GM12864 (cell line): ENCODE measurements at regions not wholly inside any gene's neighbourhood (a gene's known extent, or its start where the extent isn't known, plus 50 kb on each side); places are given as distances from the start of the nearest gene placed in this dataset.

ENCODE experiments used
- DNase-seq: peaks from one replicate; pipeline ENCODE4 v3.0.0-alpha.2; 2011; ENCODE audit warnings: low read depth
- H3K4me3 ChIP-seq: 2 replicates; pipeline ENCODE4 v1.5.1; 2011; ENCODE audit warnings: mild to moderate bottlenecking, low read depth, low read length, control low read depth
- TF ChIP-seq, protein P1 (sequence below): IDR thresholded peaks from 2 replicates; pipeline ENCODE4 v1.5.1; 2011; ENCODE audit warnings: low read depth, mild to moderate bottlenecking, moderate library complexity, low read length, control low read depth, inconsistent platforms; ENCODE audit errors: missing control alignments

DNA sequence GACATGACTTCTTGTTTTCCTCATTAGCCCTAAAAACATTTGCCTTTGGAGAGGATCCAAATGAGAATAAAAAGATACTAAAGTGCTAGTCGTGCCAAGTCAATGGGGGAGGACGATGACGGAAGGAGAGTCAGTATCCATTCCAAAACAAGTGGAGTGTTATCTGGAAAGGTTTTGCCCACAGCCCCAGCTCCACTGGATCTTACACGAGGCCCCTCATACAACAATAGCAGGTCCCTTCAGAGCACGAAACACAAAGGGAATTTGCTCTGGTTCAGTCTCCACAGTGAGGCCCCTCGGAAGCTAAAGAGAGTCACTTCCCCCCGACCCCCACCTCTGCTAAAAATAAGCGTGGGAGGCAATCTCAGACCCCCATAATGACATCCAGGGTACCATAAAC lies 496.9 kb upstream of the ZFHX3 start:
- DNase-seq: no peak
- H3K4me3 ChIP-seq: no peak overlapping the region
- TF ChIP-seq, protein P1, sequence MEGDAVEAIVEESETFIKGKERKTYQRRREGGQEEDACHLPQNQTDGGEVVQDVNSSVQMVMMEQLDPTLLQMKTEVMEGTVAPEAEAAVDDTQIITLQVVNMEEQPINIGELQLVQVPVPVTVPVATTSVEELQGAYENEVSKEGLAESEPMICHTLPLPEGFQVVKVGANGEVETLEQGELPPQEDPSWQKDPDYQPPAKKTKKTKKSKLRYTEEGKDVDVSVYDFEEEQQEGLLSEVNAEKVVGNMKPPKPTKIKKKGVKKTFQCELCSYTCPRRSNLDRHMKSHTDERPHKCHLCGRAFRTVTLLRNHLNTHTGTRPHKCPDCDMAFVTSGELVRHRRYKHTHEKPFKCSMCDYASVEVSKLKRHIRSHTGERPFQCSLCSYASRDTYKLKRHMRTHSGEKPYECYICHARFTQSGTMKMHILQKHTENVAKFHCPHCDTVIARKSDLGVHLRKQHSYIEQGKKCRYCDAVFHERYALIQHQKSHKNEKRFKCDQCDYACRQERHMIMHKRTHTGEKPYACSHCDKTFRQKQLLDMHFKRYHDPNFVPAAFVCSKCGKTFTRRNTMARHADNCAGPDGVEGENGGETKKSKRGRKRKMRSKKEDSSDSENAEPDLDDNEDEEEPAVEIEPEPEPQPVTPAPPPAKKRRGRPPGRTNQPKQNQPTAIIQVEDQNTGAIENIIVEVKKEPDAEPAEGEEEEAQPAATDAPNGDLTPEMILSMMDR: no peak

DNA sequence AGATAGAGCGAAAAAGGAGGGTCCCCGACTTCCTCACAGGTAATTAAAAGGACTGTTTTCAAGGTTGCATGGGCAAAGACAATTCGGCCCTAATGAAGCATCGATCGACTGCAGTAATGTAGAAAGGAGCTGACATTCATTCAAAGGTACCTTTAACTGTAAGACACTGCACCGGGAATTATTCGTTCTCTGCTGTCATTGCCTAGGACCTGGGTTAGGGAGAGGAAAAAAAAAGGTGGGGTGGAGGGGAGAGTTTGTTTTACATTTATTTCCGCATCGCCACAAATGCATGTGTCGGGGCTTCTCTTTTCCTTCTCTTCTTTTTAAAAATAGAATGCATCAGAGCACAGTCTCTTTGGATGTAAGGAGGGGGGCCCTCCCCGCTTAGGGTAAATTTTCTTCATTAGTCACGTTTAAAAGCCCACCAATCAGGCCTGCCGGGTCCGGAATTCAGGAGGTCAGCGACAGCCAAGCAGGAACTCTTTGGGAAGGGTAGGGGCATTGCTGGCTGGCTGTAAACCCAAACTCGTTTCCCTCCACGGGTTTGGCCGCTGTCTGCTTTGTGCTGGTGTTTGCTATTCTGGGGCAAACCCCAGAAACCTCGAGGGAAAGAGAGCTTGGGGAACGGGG lies 496.2 kb upstream of the ZFHX3 start:
- DNase-seq: no peak
- no peak overlapping the region for H3K4me3 ChIP-seq
- TF ChIP-seq, protein P1: no peak

DNA sequence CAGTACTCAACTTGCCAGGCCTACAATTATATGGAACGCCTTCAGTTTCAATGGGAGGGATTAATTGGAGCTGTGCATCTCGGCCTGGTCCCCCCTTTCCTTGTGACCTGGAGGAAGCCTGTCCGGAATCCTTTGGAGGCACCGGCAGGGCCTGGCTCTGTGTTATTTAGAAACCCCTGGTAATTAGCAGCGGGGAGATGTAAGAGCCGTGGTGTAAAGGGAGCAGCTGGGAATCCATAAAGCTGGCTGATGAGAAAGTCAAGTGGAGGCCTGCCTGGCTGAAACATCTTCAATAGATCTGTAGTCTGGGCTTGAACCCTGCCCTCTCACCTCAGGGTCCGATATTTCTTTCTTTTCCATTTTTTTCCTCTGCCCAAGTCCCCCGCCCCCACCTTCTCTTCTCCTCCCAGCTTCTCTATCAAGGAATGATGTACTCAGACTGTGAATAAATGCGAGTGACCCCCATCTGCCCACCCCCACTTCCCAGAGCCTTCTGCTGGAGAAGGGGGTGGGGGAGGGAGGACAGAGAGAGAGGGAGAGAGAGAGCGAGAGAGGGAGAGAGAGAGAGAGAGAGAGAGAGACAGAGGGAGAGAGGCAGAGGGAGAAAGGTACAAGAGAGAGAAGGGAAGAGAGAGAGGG lies 495.5 kb upstream of the ZFHX3 start:
- no peak for DNase-seq

DNA sequence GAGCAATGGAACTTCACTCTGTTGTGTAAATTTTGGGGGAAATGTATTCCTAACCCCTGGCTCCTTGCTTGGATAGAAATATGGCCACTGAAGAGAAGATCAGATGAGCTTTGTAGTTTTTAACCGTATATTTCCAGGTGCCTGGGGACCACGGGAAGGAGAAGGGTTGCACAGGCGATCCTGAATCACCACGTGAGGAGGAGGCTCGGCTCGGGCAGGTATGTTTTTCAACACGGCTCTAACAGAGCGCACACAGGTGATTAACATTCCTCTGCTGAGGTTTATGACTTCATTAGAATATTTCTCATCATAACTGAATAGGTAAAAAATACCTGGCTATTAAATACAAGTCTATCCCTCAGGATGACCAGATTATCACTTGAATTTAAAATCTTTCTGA lies 495.0 kb upstream of the ZFHX3 start:
- TF ChIP-seq, protein P1: no peak
- DNase-seq: no peak

More for the DNA sequence above, 495.5 kb upstream of the ZFHX3 start:
- H3K4me3 ChIP-seq: no peak overlapping the region
- TF ChIP-seq, protein P1: no peak

DNA sequence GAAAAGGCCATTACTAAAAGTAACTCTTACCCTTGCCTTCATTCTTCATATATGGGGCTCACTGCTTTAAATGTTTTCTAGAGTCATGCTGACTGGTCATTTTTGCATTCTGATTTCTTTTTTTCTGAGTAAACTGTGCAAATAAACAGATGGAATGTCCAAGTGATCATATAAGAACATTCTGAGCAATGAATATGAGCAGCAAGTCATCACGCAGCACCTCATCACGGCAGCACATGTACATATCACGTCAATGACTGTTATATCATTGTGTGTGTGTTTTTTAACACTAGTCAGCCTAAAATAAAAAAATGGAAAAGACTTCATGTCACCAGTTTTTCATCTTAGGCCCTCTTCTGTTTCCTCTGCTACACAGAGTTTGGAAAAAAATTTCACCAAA lies 490.0 kb upstream of the ZFHX3 start:
- TF ChIP-seq, protein P1: no peak
- DNase-seq: no peak
- no peak overlapping the region for H3K4me3 ChIP-seq

More for the DNA sequence above, 495.0 kb upstream of the ZFHX3 start:
- no peak overlapping the region for H3K4me3 ChIP-seq

DNA sequence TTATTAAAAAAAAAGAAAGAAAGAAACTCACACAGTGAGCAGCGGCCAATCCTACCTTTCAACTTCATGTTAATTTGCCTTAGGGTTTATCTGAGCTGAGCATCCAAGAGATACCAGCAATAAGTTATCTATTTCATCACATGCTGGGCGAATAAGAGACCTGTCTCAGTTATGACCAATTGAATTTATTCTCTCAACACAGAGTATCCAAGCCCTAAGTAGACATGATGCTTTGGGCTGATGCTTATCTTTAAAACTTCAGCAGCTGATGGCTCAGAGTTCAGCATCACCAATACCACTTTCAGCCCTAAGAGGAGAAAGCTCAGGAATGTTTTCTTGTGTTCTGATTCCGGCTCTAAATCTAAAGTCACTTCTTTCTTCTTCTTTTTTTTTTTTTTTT lies 489.0 kb upstream of the ZFHX3 start:
- TF ChIP-seq, protein P1: no peak
- no peak for DNase-seq
- H3K4me3 ChIP-seq: no peak overlapping the region

DNA sequence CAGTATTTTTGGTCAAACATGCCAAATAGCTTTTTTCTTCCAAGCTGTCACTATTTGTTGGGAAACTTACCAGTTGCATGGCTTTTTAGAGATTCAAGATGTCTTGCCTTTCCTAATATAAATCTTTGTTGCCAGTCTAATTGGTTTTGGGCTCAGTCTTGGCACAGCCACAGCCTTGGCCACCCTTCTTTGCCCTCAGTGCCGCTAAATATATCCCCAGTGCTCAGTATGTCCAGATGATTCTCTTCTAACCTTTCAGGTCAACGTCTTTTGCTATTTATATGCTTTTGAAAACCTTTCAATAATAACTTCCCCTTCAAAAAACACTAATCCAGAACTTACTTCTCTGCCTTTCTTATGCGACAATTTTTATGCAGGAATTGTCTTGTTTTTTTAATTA lies 483.1 kb upstream of the ZFHX3 start:
- DNase-seq: no peak
- TF ChIP-seq, protein P1: no peak
- no peak overlapping the region for H3K4me3 ChIP-seq
